ENCODE measurements at regions not wholly inside any gene's neighbourhood (a gene's known extent, or its start where the extent isn't known, plus 50 kb on each side); places are given as distances from the start of the nearest gene placed in this dataset.

GRCh38 chr1:72942008-72942407 is 659.7 kb upstream of the NEGR1 start:
- DNase-seq (ENCODE audit: low spot score), result no peak

GRCh38 chr1:72938408-72938807 is 656.1 kb upstream of the NEGR1 start:
- DNase-seq (ENCODE audit: low spot score), result peak; percentile 71

DNA sequence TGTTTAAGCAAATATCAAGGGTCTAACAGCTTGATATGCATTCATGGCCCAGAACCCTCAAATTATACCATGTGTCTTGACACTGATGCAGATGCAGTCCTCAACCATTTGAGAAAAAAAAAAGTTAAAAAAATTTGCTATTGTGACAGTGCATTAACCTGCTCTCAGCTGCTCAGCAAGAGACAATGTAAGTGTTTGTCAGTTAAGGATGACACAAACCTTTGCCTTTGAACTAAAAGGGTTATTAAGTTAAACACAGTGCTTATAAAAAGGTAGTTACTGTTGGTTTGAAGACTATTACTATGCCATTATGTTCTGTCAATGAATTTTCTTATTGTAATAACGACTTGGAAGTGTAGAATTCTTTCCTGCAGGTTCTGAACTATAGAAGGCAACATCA is 655.6 kb upstream of the NEGR1 start:
- no peak for DNase-seq (ENCODE audit: low spot score)

- no peak for DNase-seq (ENCODE audit: low spot score)
Measured at GRCh38 chr1:72936942-72937341, 654.6 kb upstream of the NEGR1 start.

DNA sequence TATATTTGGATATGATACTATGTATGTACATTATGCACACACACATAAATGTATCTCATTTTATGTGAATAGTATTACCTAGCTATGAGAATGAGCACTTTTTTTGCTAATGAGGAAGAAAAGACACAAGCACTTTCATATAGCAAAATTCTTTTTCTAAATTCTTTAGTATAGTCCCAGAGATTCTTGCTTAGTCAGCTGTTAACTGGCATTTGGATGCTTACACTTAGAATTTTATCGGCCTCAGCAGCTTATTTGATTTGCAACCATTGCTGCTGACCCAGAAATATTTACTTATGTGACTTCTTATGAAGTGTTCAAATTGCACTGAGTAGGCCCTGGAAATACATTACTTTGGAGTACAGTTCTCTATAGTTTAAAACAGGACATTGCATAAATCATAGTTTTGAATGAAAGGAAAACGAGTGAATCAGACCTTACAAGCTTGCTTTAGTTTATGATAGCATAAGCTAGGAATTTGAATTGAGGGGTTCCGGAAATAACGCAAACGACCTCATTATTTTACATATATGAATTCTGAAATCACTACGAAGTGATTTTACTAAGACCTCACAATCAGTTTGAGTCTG is 653.9 kb upstream of the NEGR1 start:
- DNase-seq (ENCODE audit: low spot score), result peak; percentile 38

GRCh38 chr1:72932025-72932424 is 649.7 kb upstream of the NEGR1 start:
- no peak for DNase-seq (ENCODE audit: low spot score)

DNA sequence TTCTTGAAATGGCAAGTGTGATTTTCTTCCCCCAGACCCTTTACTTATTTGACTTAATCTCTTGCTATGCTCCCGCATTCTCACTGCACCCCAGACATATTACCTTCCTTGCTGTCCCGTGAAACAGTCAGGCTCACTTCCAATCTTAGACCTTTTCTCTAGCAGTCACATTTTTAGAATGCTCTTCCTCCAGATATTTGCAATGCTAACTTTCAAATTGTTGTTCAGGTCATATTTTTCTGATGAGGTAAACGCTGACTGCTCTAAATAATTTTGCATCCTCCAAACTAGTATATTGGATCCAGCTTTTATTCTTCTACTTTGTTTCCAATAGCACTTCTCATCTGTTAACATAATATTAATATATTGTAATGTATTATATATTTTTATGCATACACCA is 648.2 kb upstream of the NEGR1 start:
- no peak for DNase-seq (ENCODE audit: low spot score)

- no peak for DNase-seq (ENCODE audit: low spot score)
Measured at GRCh38 chr1:72918940-72919339, 636.6 kb upstream of the NEGR1 start.

DNA sequence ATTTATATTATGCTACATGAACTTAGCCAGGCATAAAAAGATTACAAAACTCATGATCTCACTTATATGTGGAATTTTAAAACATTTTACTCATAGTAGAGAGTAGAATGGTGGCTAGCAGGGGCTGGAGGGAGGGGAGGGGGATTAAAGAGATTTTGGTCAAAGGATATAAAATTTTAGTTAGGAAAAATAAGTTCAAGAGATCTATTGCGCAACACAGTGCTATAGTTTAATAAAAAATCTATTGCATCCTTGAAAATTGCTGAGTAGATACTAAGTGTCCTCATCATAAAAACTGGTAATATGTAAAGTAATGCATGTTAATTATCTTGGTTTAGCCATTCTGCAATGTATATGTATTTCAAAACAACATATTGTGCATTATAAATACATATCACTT is 635.6 kb upstream of the NEGR1 start:
- no peak for DNase-seq (ENCODE audit: low spot score)

- no peak for DNase-seq (ENCODE audit: low spot score)
Measured at GRCh38 chr1:72915581-72915980, 633.2 kb upstream of the NEGR1 start.

GRCh38 chr1:72911656-72912055 is 629.3 kb upstream of the NEGR1 start:
- DNase-seq (ENCODE audit: low spot score), result no peak

DNA sequence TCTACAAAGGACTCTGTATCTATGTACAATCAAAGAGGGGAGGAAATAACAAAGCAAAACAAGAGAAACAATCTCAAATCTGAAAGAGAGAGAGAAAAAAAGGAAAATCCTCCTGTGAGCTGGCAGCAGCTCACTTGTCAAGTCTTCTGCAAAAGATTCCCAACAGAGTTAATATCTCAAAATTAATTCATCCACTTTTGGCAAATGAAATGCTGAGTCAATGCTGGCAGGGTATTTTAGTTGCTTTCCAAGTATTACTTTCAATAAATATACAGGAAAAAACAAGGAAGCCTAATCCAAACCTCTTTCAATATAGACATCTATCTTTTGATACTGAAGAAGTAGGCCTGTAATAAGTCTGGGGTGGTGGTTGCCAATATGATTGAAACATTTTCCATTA is 613.9 kb upstream of the NEGR1 start:
- DNase-seq (ENCODE audit: low spot score), result no peak

DNA sequence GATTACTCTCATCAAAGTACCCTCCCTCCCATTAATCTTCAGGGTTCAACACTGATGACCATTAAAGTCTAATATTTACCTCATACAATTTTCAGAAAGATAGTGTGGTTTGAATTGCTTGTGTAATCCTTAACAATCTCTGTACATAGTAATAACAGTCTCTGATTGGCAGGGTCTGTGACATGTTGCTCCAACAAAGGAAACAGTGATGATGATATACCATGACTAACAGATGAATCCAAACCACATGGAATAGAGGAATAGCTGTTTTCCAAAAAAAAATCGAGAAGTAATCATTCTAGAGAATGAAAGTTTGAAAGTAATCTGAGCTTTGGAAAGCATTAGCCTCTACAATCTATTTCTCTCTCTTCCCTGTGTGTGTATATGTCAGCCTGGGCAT is 610.1 kb upstream of the NEGR1 start:
- no peak for DNase-seq (ENCODE audit: low spot score)

GRCh38 chr1:72891976-72892375 is 609.6 kb upstream of the NEGR1 start:
- no peak for DNase-seq (ENCODE audit: low spot score)

DNA sequence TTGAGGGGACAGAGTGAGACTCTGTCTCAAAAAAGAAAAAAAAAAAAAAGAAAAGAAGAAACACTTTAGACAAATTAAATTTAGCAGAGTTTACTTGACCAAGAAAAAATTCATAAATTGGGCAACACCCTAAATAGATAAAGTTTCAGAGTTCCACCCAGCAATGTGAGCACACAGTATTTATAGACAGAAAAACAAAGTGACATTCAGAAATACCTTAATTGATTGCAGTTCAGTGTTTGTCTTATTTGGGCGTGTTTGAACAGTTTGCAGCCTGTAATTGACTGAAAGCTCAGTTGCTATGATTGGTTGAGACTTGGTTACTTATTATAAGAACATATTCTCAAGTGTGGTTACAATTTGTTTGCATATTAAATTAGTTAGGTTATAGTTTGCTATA is 603.5 kb upstream of the NEGR1 start:
- no peak for DNase-seq (ENCODE audit: low spot score)

DNA sequence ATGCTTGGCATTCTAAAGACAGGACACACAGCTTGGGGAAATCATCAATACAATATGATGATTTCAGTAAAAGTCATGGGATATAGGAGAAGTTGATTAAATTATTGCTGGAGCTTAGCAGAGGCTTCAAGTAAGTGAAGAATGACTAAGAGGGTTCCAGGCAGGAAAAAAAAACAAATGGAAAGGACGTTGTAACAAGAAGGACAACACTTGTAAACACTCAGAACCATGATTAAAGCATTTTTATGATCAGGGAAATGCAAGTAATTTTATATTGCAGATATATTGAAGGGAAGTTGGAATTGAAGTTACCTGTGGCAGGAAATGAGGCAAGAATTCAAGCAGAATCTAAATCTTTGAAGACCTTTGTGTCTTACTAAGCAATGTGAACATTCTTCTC is 602.7 kb upstream of the NEGR1 start:
- DNase-seq (ENCODE audit: low spot score), result no peak

GRCh38 chr1:72869873-72870272 is 587.5 kb upstream of the NEGR1 start:
- DNase-seq (ENCODE audit: low spot score), result no peak

- no peak for DNase-seq (ENCODE audit: low spot score)
Measured at GRCh38 chr1:72869441-72869840, 587.1 kb upstream of the NEGR1 start.

DNA sequence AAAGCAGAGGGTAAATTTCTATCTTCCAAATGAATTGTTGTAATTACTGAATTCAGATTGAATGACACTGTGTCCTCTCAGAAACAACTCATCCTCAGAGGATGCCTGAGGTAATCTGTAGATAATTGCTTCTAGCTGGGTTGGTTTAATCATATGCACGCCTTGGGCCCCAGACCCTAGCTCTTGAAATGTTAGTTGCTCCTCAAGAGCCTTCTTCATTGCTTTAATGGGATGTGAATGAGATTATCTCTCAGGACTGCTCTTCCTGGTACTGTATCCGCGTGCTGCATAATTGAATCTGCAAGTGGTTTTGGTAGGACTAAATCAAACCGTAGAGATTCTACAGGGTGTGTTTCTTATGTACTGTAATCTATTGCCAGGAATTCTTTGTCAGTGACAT is 569.3 kb upstream of the NEGR1 start:
- no peak for DNase-seq (ENCODE audit: low spot score)

GRCh38 chr1:72848997-72849396 is 566.7 kb upstream of the NEGR1 start:
- no peak for DNase-seq (ENCODE audit: low spot score)

DNA sequence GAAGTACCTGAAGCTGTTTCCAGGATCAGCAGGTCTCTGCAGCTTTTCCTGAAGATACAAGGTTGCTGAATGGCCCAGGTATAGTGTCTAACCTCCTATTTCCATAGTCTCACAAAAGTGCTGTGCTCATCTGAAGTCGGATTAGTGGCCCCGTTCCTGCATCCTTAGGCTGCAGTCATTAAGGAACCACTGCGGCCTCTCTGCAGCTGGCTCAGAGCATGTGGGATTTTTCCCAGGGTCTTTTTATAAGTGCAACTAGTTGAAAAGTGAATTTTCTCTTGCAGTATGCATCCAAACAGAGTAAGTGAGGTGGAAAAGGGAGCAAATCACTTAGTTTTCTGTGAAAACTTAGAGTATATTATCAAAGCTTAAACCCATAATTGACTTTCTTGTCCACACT is 565.3 kb upstream of the NEGR1 start:
- DNase-seq (ENCODE audit: low spot score), result no peak

DNA sequence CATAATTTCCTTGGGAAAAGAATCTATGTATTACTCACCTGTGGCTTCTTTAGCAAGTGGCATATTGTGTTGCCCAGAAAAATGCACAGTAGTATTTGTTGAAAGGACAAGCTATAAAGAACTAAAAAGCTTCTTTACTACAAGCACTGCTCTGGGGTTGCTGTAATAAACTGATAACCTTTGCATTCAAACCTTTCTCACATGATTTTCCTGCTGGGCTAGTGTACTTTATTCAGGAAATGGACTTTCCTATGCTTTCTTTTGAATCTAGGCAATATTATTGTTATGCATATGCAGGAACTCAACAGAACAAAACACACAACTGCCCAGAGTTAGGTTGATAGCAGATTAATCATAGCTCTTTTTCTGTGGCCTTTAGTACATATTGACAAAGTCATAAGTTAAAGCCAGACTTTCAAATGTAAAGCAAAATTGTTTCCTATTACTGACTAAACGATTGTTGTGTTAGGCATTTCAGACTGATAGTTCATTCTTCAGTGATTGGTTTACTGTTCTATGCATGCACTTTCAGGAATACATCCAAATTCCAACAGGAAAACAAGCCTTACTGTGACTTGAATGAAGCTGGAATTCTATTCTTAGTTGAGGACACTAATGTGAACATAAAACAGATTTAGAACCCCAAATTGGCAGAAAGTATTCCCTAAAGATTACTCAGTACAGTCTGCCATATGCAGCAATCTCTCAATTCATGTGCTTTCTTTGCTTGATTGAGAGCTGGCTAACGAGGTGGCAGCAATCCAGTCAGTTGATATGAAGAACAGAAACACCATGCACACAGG is 564.3 kb upstream of the NEGR1 start:
- peak; percentile 3 for DNase-seq (ENCODE audit: low spot score)

DNA sequence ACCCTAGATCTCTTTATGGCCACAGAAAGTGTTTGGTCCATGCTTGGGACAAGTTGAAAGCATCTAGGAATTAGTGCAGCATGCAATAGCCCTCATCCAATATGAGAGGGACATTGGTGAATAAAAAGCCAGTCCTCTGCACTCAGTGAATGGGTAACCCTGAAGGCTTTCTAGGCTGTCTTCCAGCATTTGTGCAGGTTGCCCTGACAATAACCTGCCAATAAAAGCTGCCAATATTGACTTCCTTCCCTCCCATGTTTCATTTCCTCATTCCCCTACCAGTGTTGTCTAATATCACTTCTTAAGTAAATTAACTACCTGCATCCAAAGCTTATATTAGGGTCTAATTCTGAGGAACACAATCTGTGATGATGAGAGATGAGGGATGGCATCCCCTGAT is 563.6 kb upstream of the NEGR1 start:
- DNase-seq (ENCODE audit: low spot score), result no peak

GRCh38 chr1:72845381-72845780 is 563.0 kb upstream of the NEGR1 start:
- DNase-seq (ENCODE audit: low spot score), result no peak
